Activated CD4-positive, alpha-beta T cell treated with anti-CD3 and anti-CD28 coated beads, Interleukin-2, amount 10 ng/mL, durations not matched to agents 24 days and 14 days (primary cell): ENCODE measurements at regions not wholly inside any gene's neighbourhood (a gene's known extent, or its start where the extent isn't known, plus 50 kb on each side); places are given as distances from the start of the nearest gene placed in this dataset.

ENCODE experiments used
- DNase-seq: peaks from one replicate; pipeline ENCODE4 v3.0.0; 2022
- H3K27ac Mint-ChIP-seq: one replicate; pipeline ENCODE4 v1.8.0; 2022; ENCODE audit warnings: mild to moderate bottlenecking, mixed read lengths
- H3K27me3 Mint-ChIP-seq: one replicate; pipeline ENCODE4 v1.8.0; 2022; ENCODE audit warnings: mixed read lengths
- H3K36me3 Mint-ChIP-seq: one replicate; pipeline ENCODE4 v1.8.0; 2022; ENCODE audit warnings: low read depth, mild to moderate bottlenecking, mixed read lengths
- H3K4me1 Mint-ChIP-seq: one replicate; pipeline ENCODE4 v1.8.0; 2021; ENCODE audit warnings: mixed read lengths
- H3K4me3 Mint-ChIP-seq: one replicate; pipeline ENCODE4 v1.8.0; 2022; ENCODE audit warnings: mild to moderate bottlenecking, moderate library complexity, mixed read lengths
- H3K9me3 Mint-ChIP-seq: one replicate; pipeline ENCODE4 v1.8.0; 2021; ENCODE audit warnings: mixed read lengths
- intact Hi-C: fragments of 100-400 bp; cut with micrococcal nuclease; formaldehyde crosslinking; loops from one replicate; pipeline ENCODE4 v1.15.1; 2023

DNA sequence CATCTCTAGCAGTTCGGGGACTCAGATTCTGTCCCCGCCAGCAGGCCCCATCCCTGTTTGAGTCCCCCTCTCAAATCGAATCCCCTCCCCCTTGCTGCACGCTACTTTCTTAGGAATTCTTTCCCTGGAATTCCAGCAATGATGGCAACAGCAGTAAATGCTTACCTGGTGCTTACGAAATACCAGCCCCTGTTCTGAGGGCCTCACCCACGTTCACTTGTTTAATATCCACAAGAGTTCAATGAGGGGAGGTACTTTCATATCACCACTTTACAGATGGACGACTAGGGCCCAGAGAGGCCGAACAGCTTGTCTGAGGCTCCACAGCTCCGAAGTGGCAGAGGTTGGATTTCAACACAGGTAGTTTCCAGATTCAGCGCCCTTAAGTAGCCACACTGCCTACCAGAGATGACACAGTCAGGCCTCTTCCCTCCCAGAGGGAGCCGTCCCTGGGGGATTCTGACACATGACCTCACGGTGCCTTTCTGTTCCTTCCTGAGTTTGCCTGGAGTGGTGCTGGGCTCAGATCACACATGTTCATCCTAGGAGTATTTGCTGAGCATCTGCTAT is 120.7 kb upstream of the GSE1 start:
- H3K9me3 Mint-ChIP-seq: no peaks in the 10 kb centered on the region
- H3K4me3 Mint-ChIP-seq: no peak overlapping the region
- peaks cover 2% of the 10 kb centered on the region for H3K27me3 Mint-ChIP-seq
- no peaks in the 10 kb centered on the region for H3K4me1 Mint-ChIP-seq
- no peak overlapping the region for H3K27ac Mint-ChIP-seq
- no peaks in the 10 kb centered on the region for H3K36me3 Mint-ChIP-seq
- no peak for DNase-seq
- intact Hi-C loops: no loop called here

DNA sequence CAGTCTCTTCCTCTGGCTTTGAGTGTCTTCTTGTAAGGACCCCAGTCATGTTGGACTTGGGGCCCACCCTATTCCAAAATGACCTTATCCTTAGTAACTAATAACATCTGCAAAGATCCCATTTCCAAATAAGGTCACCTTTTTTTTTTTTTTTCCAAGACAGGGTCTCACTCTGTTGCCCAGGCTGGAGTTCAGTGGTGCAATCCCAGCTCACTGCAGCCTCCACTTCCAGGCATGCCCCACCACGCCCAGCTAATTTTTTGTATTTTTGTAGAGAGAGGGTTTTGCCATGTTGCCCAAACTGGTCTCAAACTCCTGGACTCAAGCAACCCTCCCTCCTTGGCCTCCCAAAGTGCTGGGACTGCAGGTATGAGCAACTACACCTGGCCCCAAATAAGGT is 118.8 kb upstream of the GSE1 start:
- Mint-ChIP-seq H3K4me3 (no peak overlapping the region), H3K27me3 (peaks cover 2% of the 10 kb centered on the region), H3K4me1 (no peaks in the 10 kb centered on the region), H3K27ac (no peak overlapping the region), H3K36me3 (no peaks in the 10 kb centered on the region), H3K9me3 (no peaks in the 10 kb centered on the region)
- no peak for DNase-seq
- intact Hi-C loops: no loop called here

DNA sequence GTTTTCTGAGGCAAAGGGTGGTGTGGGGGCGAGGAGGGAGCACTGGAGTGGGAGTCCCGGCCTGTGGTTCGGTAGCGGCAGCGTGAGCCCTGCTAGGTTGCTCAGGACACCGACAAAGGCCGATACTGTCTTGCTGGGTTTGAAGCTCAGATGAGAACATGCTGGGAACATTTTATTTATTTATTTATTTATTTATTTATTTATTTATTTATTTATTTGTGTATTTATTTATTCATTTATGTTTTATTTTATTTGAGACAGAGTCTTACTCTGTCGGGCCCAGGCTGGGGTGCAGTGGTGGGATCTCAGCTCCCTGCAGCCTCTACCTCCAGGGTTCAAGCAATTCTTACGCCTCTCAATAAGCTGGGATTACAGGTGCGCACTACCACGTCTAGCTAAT is 117.9 kb upstream of the GSE1 start:
- no peak for DNase-seq

DNA sequence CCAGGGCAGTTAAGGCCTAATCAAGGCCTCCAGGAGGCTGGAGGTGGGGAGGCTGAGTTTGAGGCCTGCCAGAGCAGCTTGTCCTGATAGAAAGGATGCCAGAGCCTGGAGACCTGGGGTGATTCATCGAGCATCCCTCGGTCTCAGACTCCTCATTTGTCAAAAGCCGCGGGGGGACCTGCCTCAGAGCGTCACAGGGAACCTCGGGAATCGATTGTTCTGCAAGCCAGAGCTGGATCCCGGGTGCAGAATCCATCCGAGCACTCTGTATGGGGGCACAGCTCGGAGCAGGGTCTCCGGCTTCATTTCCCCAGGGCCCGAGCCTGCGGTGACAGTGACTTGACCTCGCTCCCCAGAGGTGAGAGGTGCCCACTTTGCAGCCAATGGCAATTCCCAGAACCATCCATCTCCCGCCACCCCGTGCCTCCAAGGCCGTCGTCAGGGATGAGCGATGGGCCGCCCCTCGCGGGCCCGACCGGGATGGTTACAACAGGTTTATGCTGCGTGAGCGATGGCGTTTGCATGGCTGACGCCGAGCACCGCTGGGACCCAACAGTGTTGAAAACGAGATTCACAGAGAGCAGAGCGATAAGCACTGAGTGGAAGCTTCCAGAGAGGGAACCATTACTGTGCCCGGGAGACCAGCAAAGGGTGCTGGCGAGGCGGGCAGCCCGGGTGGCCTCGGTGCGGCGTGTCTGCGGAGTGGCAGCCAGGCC is 117.1 kb upstream of the GSE1 start:
- Mint-ChIP-seq H3K9me3 (no peaks in the 10 kb centered on the region), H3K4me1 (no peaks in the 10 kb centered on the region), H3K27ac (no peak overlapping the region), H3K36me3 (no peaks in the 10 kb centered on the region), H3K4me3 (no peak overlapping the region), H3K27me3 (peaks cover 2% of the 10 kb centered on the region)
- intact Hi-C loops: no loop called here
- DNase-seq: no peak

More for the DNA sequence above, 117.9 kb upstream of the GSE1 start:
- Mint-ChIP-seq H3K4me3 (no peak overlapping the region), H3K36me3 (no peaks in the 10 kb centered on the region), H3K4me1 (no peaks in the 10 kb centered on the region), H3K27me3 (peaks cover 2% of the 10 kb centered on the region), H3K27ac (no peak overlapping the region), H3K9me3 (no peaks in the 10 kb centered on the region)
- intact Hi-C loops: no loop called here

DNA sequence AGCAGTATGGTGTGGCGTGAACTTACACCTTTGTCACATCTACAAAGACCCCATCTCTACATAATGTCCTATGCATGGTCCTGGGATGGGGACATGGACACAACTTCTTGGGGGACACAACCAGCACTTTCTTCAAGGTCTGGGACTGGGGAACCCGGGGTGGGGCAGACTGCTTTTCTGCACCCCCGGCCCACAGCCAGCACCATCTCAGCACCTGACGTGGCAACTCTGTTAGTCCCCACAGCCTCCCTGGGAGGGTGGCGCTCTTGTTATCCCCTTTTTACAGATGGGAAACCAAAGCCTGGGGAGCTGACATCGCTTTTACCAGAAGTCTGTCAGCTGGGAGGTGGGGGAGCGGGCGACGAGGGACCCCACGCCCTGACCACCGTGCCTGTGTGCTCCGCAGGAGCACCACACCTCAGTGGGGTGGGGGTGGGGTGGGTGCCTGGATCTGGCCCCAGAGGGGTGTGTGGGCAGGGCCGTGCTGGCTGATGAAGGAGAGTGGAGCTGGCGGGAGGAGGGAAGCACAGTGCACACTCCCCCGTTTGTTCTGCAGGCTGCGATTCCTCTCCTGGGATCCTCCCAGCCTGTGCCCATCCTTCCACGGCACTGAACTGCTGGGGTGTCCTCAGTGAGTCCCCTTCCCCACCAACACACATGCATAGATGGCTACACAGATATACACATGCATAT is 115.4 kb upstream of the GSE1 start:
- intact Hi-C loops: no loop called here
- peaks cover under 1% of the 10 kb centered on the region for H3K27me3 Mint-ChIP-seq

DNA sequence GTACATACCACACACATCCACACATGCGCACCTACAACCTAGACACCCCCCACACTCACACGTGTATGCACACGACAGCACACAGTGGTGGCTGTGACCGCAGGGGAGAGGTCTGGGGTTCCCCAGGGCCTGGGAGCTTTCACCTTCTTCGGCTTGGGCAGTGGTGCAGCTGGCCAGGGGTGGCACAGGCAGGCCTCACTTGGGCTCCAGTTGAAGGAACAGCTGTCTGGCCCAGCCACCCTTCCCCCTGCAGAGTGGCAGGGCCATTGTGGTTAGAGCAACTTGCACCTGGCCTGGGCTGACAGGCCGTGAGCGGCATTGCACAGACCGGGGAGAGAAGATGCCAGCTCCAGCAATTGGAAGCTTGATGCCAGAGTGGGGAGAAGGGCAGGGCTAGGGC is 114.5 kb upstream of the GSE1 start:
- Mint-ChIP-seq H3K36me3 (no peaks in the 10 kb centered on the region), H3K27ac (no peak overlapping the region), H3K27me3 (no peaks in the 10 kb centered on the region), H3K4me1 (no peaks in the 10 kb centered on the region), H3K9me3 (no peaks in the 10 kb centered on the region), H3K4me3 (no peak overlapping the region)
- no peak for DNase-seq
- intact Hi-C loops: no loop called here

More for the DNA sequence above, 115.4 kb upstream of the GSE1 start:
- Mint-ChIP-seq H3K27ac (no peak overlapping the region), H3K4me1 (no peaks in the 10 kb centered on the region), H3K9me3 (no peaks in the 10 kb centered on the region), H3K4me3 (no peak overlapping the region), H3K36me3 (no peaks in the 10 kb centered on the region)
- DNase-seq: no peak

DNA sequence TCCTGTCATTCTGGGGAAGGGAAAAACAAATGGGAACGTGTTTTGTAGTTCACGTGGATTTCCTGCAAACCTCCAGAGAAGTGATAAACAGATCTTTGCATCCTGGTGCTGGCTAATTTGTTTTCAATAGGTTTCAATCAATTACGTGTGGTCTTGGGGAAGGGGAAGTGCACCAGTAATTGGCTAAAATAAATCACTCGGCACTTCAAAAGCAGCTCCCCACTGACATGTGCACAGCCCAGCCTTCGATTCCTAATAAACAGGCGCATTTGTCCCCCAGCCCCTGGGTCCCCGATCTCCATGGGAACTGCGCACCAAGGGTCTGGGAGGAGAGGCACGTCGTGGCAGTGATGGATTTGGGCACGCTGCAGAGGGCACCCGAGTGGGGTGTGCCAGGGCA is 112.9 kb upstream of the GSE1 start:
- intact Hi-C loops: no loop called here
- H3K4me1 Mint-ChIP-seq: no peaks in the 10 kb centered on the region

DNA sequence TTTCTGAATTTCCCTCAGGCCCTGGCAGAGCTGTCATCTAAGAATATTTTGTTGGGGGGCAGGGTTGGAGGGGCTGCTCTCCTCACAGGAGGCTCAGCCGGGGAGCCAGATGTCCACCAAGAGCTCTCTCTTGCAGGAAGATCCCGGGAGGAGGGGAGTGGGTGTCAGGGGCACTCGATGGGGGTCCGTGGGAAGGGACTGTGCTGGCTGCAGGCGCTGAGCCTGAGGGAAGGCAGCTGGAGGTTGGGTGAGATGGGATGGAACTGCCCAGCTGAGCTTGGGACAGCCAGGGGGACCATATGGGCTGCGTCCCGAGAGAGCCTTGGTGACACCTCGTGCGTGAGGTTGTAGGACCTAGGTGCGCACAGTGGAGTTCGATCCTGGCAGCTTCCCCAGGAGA is 111.2 kb upstream of the GSE1 start:
- no peak for DNase-seq
- Mint-ChIP-seq H3K4me3 (no peak overlapping the region), H3K27me3 (no peaks in the 10 kb centered on the region), H3K4me1 (no peaks in the 10 kb centered on the region), H3K27ac (no peak overlapping the region), H3K9me3 (no peaks in the 10 kb centered on the region), H3K36me3 (no peaks in the 10 kb centered on the region)
- intact Hi-C loops: no loop called here

More for the DNA sequence above, 112.9 kb upstream of the GSE1 start:
- Mint-ChIP-seq H3K9me3 (no peaks in the 10 kb centered on the region), H3K36me3 (no peaks in the 10 kb centered on the region), H3K27ac (no peak overlapping the region), H3K27me3 (no peaks in the 10 kb centered on the region), H3K4me3 (no peak overlapping the region)
- DNase-seq: no peak

DNA sequence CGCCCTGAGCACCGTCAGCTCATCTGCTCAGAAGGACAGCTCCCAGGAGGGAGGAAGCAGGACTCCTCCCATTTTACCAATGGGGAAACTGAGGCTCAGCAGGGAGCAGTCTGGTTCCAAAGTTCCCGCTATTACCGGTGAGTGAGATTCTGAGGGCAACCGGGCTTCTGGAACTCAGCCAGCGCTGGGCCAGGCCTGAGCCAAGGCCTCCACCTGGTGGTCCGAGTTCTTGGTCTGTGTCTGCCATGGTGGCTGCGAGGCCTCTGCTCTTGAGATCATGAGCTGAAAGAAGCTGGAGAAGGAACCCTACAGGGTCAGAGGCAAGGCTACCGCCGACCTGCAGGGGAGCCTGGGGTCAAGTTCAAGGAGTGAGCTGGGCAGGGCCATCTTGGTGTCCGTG is 110.8 kb upstream of the GSE1 start:
- no peaks in the 10 kb centered on the region for H3K4me1 Mint-ChIP-seq
- DNase-seq: no peak
- H3K36me3 Mint-ChIP-seq: no peaks in the 10 kb centered on the region
- H3K27ac Mint-ChIP-seq: no peak overlapping the region
- no peaks in the 10 kb centered on the region for H3K9me3 Mint-ChIP-seq
- intact Hi-C loops: no loop called here
- H3K4me3 Mint-ChIP-seq: no peak overlapping the region
- no peaks in the 10 kb centered on the region for H3K27me3 Mint-ChIP-seq

DNA sequence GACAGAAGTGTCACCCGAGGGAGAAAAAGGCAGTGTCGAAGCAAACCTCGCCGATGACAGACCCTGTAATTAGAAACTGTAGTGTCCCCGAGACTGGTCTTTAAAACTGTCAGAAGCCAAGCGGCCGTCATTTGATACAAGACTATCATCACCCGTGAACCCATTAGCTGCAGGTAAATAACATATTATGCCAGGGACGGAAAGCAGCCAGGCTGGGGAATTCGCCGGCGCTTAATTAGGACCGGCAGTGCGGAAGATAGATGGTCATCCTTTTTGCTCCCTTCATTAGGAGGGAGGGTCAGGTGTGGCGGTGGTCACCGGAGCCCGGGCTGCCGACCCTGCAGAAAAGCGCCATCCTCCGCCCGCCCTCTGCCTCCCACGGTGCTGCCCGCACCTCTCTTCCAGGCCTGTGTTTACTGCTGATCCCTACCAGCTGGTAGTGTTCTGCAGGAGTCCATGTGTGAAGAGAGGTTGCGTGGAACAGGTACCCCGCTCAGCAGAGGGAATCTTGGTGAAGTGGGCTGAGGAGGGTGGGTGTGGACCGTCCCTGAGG is 109.4 kb upstream of the GSE1 start:
- DNase-seq: no peak
- no peaks in the 10 kb centered on the region for H3K27me3 Mint-ChIP-seq
- no peaks in the 10 kb centered on the region for H3K4me1 Mint-ChIP-seq
- H3K27ac Mint-ChIP-seq: no peak overlapping the region
- no peaks in the 10 kb centered on the region for H3K9me3 Mint-ChIP-seq
- H3K4me3 Mint-ChIP-seq: no peak overlapping the region
- no peaks in the 10 kb centered on the region for H3K36me3 Mint-ChIP-seq
- intact Hi-C loops: no loop called here

DNA sequence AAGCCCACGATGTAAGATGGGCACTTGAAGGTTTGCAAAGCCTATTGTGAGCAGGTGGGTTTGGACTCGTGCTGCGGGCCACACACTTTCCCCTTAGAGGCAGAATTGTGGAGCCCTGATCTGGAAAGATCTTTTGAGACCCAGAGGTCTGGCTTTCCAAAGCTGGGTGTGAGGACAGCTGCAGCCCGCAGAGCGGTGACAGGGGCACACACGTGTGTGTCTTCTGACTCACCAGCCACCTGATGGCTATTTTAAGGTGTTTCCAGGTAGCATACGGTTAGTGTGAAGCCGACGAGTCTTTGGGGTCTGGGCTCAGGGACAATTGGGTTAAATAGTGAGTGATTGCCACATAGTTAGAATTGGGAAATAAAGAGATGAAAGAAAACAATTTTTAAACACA is 108.9 kb upstream of the GSE1 start:
- intact Hi-C loops: no loop called here
- H3K4me3 Mint-ChIP-seq: no peak overlapping the region
- no peaks in the 10 kb centered on the region for H3K27me3 Mint-ChIP-seq
- H3K36me3 Mint-ChIP-seq: no peaks in the 10 kb centered on the region
- no peak for DNase-seq
- no peaks in the 10 kb centered on the region for H3K4me1 Mint-ChIP-seq
- H3K9me3 Mint-ChIP-seq: no peaks in the 10 kb centered on the region
- H3K27ac Mint-ChIP-seq: no peak overlapping the region

DNA sequence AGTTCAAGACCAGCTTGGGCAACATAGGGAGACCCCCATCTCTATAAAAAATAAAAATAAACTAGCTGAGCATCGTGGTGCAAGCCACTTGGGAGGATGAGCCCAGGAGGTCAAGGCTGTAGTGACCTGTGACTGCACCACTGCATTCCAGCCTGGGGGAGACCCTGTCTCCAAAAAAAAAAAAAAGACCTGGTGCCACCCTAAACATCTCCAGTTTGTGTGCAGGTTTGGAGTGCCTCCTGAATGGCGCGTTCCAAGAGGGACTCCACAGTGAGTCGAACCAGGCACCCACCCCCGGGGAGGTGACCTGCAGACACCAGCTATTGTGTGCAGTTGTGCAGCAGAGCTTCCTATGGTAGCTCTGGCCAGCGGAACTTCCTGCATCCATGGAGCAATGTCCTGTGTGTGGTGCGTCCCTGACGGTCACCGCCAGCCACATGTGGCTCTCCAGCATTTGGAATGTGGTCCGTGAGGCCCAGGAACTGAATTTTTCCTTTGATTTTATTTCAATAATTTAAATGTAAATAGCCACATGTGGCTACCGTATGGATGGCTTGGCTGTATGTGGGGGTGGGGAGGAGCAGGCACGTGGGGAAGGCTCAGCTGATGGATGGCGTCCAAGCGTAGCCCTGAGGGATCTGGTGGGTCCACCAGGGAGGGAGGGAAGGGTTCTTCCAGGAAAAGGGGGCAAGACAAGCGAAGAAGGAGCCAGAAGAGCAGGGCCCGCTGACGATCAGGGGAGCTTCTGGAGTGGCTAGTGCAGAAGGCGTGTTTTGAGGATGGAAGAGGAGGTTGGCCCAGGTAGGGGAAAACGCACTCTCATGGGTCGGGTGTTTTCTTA is 107.1 kb upstream of the GSE1 start:
- H3K27ac Mint-ChIP-seq: no peak overlapping the region
- intact Hi-C loops: no loop called here
- DNase-seq: no peak
- no peak overlapping the region for H3K4me3 Mint-ChIP-seq
- no peaks in the 10 kb centered on the region for H3K36me3 Mint-ChIP-seq
- H3K4me1 Mint-ChIP-seq: no peaks in the 10 kb centered on the region
- no peaks in the 10 kb centered on the region for H3K27me3 Mint-ChIP-seq
- H3K9me3 Mint-ChIP-seq: no peaks in the 10 kb centered on the region

DNA sequence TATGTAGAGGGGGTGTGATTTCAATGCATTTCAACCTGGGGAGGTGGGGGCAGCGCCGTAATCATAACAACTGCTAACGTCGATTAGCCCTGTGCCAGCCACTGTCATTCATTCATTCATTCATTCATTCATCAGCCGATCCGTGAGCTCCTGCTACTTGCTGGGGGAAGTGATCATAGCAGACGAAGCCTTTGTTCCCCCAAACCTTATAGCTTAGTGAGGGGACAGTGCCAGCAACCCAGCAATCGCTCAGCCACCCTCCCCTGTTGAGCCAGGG is 106.5 kb upstream of the GSE1 start:
- intact Hi-C loops: no loop called here
- Mint-ChIP-seq H3K27me3 (no peaks in the 10 kb centered on the region), H3K4me3 (no peak overlapping the region), H3K36me3 (no peaks in the 10 kb centered on the region), H3K27ac (no peak overlapping the region), H3K9me3 (no peaks in the 10 kb centered on the region), H3K4me1 (no peaks in the 10 kb centered on the region)
- DNase-seq: no peak

DNA sequence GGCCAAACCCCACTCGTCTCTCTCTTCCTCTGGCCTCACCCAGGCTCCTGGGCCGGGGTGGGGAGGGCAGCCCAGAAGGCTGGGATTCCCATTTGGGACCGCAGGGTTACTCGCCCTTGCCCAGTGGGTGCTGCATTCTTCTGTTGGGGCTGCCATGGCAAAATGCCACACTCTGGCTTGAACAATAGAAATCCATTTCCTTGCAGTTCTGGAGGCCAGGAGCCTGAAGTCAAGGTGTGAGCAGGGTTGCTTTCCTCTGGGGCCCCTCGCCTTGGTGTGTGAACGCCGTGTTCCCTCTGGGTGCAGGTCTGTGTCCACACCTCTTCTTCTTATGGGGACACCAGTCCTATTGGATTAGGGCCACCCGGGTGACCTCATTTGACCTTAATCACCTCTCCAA is 105.8 kb upstream of the GSE1 start:
- Mint-ChIP-seq H3K4me3 (no peak overlapping the region), H3K4me1 (no peaks in the 10 kb centered on the region), H3K27me3 (no peaks in the 10 kb centered on the region), H3K27ac (no peak overlapping the region), H3K9me3 (no peaks in the 10 kb centered on the region), H3K36me3 (no peaks in the 10 kb centered on the region)
- intact Hi-C loops: no loop called here
- no peak for DNase-seq
